Naive thymus-derived CD8-positive, alpha-beta T cell (primary cell): ENCODE measurements at regions not wholly inside any gene's neighbourhood (a gene's known extent, or its start where the extent isn't known, plus 50 kb on each side); places are given as distances from the start of the nearest gene placed in this dataset.

Experiments
- ATAC-seq, 2 donors: fragments of 150-1000 bp; cut with Tn5 transposase in 1 of 2; sonication (Bioruptor Pico), chemical (Tn5 transposase) in 1 of 2; 1 replicate in 1 of 2; 2 replicates in 1 of 2; pipeline ENCODE4 v1.10.0; 2021; ENCODE audit warnings: mild to moderate bottlenecking in 2 of 2, moderate library complexity in 2 of 2
- POLR2A ChIA-PET: fragments of 350-600 bp; sonication (Branson Sonifier 250); formaldehyde crosslinking; loops from one replicate; lab custom pipeline; 2021; ENCODE audit warnings: antibody characterized with exemption; lab: Charles Lee
- DNase-seq, 10 donors: peaks; one replicate each; pipeline versions ENCODE4 v3.0.0 to v3.0.0-alpha.2; 2020 to 2022
- H3K27ac Mint-ChIP-seq, 10 donors: one replicate each; pipeline ENCODE4 v1.8.0; 2020 to 2022; ENCODE audit warnings: mild to moderate bottlenecking in 10 of 10, mixed read lengths in 10 of 10, moderate library complexity in 4 of 10, inconsistent platforms in 1 of 10
- H3K27me3 Mint-ChIP-seq, 5 donors: one replicate each; pipeline ENCODE4 v1.8.0; 2021 to 2022; ENCODE audit warnings: mixed read lengths in 5 of 5
- H3K36me3 Mint-ChIP-seq, 3 donors: one replicate each; pipeline ENCODE4 v1.8.0; 2020 to 2022; ENCODE audit warnings: mixed read lengths in 3 of 3, mild to moderate bottlenecking in 2 of 3, inconsistent platforms in 1 of 3
- H3K4me1 Mint-ChIP-seq, 4 donors: one replicate each; pipeline ENCODE4 v1.8.0; 2021 to 2022; ENCODE audit warnings: mixed read lengths in 4 of 4
- H3K4me3 Mint-ChIP-seq, 10 donors: one replicate each; pipeline ENCODE4 v1.8.0; 2020 to 2022; ENCODE audit warnings: mild to moderate bottlenecking in 10 of 10, mixed read lengths in 10 of 10, moderate library complexity in 6 of 10, inconsistent platforms in 1 of 10
- H3K9me3 Mint-ChIP-seq, 9 donors: one replicate each; pipeline ENCODE4 v1.8.0; 2020 to 2022; ENCODE audit warnings: mixed read lengths in 9 of 9, mild to moderate bottlenecking in 3 of 9, inconsistent platforms in 1 of 9, moderate library complexity in 1 of 9

DNA sequence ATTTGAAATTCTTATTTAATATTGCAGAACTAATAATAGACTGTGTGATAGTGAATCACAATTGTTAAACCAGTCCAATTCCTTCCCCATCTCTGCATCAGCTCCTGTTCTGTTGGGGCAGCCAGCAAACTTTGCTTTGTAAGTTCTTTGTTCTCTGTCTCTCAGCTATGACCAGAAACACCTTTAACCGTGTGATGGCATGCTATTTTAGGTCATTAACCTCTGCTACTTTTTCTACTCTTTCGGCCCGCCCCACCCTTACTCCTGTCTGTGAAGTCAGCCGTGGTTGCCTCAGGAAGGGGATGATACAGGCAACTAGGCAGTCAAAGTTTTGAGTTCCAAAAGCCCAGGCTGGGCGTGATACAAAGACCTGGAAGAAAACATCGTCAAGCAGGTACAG lies 51.3 kb upstream of the EGFL6 start:
- no peaks in the 10 kb centered on the region for H3K9me3 Mint-ChIP-seq
- ATAC-seq (no peak), DNase-seq (no peak)
- no peaks in the 10 kb centered on the region for H3K4me1 Mint-ChIP-seq
- POLR2A ChIA-PET, result no interaction called here
- H3K27ac Mint-ChIP-seq, result no peak overlapping the region
- no peak overlapping the region for H3K4me3 Mint-ChIP-seq
- no peaks in the 10 kb centered on the region for H3K27me3 Mint-ChIP-seq
- H3K36me3 Mint-ChIP-seq, result peaks cover 0 to 2% (median 0%) of the 10 kb centered on the region in 3 donors

DNA sequence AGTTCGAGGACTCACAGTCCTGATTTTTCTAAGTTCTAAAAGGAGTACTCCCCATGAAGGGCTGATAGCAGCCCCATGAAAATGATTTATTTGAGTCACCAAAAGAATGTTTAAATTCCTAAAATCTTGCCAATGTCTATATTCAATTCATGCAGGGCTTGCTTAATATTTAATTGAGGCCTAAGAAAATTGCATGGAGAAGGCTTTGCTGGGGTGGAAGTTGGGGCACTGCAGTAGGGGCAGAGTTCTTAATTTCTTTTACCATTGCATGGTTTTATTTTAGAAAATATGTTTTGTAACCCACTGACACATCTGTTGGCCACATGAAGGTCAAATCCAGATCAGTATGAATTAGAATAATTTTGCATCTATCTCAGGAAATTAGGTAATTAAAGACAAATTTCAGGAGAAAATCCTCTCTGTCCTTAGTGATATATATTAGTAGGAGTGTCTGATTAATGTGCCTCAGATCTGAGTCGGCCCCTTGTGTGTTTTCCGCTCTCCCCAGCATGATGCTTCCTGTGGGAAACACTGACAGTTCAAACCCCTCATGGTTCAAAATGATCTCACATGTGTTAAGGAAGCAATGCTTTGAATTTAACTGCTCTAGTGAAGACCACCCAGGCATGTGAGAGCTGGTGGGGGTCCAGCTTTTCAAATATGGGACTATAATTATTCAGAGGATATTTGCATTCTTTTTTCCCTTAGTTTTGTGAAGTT lies 54.0 kb upstream of the EGFL6 start:
- H3K27ac Mint-ChIP-seq, result no peak overlapping the region
- ATAC-seq (no peak), DNase-seq (no peak)
- no peaks in the 10 kb centered on the region for H3K27me3 Mint-ChIP-seq
- H3K4me3 Mint-ChIP-seq, result no peak overlapping the region
- POLR2A ChIA-PET, result no interaction called here
- H3K4me1 Mint-ChIP-seq, result peaks cover 0 to 2% (median under 1%) of the 10 kb centered on the region in 4 donors
- no peaks in the 10 kb centered on the region for H3K9me3 Mint-ChIP-seq
- no peaks in the 10 kb centered on the region for H3K36me3 Mint-ChIP-seq

DNA sequence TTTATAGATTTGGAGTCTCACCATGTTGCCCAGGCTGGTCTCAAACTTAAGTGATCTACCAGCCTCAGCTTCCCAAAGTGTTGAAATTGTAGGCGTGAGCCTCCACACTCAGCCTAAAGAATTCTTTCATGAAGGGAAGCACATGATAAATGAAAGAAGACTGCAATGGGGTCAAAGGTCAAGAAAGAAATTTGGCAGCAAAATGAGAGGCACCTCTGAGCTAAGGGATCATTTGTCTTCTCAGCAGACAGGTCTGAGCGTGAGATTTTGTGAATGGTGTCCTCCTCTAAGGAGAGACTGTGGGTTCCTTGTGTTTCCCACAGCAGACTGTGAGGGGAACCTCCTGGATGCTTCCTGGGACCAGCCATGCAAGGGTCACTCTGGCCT lies 57.5 kb upstream of the EGFL6 start:
- DNase-seq, result no peak
- Mint-ChIP-seq H3K4me1 (peaks cover 0 to 2% (median under 1%) of the 10 kb centered on the region in 4 donors), H3K36me3 (no peaks in the 10 kb centered on the region), H3K4me3 (no peak overlapping the region), H3K27ac (no peak overlapping the region), H3K9me3 (no peaks in the 10 kb centered on the region), H3K27me3 (no peaks in the 10 kb centered on the region)
- no peak for ATAC-seq
- POLR2A ChIA-PET, result no interaction called here

DNA sequence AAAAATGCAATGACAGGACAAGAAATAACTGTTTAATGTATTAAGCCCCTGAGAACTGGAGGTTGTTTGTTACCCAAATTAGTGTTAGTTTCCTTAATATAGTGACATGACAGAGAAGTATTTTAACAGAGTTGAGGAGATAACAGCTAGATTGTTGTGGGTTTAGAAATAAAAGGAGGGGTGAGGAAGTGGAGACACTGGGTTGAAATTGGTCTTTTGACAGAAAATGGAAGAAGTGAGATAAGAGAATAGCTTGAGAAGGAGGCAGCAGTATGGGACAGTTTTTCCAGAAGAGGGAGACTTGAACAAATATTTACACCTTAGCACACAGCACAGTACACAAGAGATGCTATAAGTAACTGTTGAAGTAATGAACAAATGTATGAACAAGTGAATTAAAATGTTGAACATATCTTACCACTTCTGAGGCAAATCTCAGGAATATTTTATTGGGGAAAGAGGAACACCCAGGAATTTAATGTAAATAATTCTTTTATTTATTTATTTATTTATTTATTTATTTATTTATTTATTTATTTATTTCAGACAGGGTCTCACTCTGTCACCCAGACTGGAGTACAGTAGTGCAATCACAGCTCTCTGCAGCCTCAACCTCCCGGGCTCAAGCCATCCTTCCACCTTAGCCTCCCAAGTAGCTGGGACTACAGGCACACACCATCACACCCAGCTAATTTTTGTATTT lies 58.0 kb upstream of the EGFL6 start:
- Mint-ChIP-seq H3K9me3 (no peaks in the 10 kb centered on the region), H3K27me3 (no peaks in the 10 kb centered on the region), H3K27ac (peak overlapping the region in 2 of 10 donors; percentile 18 to 20), H3K4me3 (no peak overlapping the region), H3K4me1 (peaks cover 0 to 2% (median under 1%) of the 10 kb centered on the region in 4 donors), H3K36me3 (no peaks in the 10 kb centered on the region)
- POLR2A ChIA-PET, result no interaction called here
- ATAC-seq (no peak), DNase-seq (no peak)

DNA sequence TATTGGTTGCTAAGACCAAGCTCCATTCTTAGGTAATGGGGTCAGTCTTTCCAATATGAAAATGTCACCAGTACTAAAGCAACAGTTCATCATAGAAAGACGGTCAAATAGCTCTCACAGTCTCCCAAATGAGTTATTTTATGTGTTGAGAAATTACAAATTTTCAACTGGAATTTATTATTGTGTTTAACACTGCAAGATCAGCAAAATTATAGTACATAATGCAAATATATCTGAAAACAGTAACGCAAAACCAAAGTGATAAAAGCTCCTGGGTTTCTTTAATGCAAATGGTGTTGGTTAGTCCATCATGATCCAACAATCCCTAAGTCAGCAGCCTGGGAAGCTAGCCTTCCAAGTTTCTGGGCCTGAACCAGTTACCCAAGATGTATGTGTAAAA lies 61.5 kb upstream of the EGFL6 start:
- Mint-ChIP-seq H3K27ac (no peak overlapping the region), H3K4me1 (peaks cover 0 to 2% (median under 1%) of the 10 kb centered on the region in 4 donors), H3K36me3 (no peaks in the 10 kb centered on the region), H3K27me3 (no peaks in the 10 kb centered on the region), H3K9me3 (no peaks in the 10 kb centered on the region), H3K4me3 (no peak overlapping the region)
- ATAC-seq, result no peak
- DNase-seq, result no peak
- POLR2A ChIA-PET, result interaction anchor here (1.5 kb wide), 1 partner anchor 524 kb away, joined by 3 read pairs; no protein-coding TSS in a partner anchor

DNA sequence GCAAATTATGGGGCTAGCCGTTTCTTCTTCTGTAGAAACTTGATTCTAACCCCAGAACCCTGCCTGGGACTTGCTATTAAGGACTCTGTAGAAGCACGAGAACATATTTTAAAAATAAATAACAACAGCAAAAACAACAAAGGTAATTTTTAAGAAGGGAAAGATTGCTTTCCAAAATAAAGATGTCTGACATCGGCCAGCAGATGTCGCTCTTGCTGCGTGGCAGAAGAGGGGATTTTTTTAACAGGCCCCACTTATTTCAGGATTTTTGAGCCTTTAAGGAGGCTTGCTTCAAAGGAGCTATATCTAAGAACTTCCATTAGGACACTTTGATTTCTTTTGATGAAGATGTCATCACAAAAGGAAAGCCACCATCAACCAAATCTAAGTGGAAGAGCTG lies 62.8 kb upstream of the EGFL6 start:
- Mint-ChIP-seq H3K36me3 (no peaks in the 10 kb centered on the region), H3K9me3 (no peaks in the 10 kb centered on the region), H3K4me3 (no peak overlapping the region), H3K27me3 (no peaks in the 10 kb centered on the region), H3K4me1 (peaks cover 0 to 3% (median 1%) of the 10 kb centered on the region in 4 donors), H3K27ac (no peak overlapping the region)
- ATAC-seq (no peak), DNase-seq (peak; percentile 6 to 72 (median 38))
- POLR2A ChIA-PET, result interaction anchor here (1.5 kb wide), 1 partner anchor 525 kb away, joined by 3 read pairs; no protein-coding TSS in a partner anchor

DNA sequence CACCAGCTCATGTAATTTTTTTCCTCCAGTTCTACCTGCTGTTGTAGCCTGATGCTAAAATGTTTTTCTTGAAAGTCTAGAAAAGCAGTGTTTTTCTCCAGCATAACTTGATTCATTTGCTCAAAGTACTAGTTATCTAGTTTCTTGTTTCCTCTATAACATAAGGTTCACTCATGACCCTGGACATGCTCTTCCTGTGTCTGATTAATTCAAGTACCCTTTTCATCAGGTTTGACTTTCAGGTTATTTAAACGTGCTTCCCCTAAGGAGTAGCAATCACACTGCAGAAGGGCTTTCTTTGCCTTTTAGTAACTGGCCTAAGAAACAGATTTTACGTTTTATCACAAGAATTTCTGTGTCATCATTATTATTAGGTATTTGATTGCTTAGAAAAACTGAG lies 66.8 kb upstream of the EGFL6 start:
- ATAC-seq, result no peak
- Mint-ChIP-seq H3K36me3 (peaks cover 0 to 3% (median 0%) of the 10 kb centered on the region in 3 donors), H3K27me3 (peaks cover 0 to 4% (median 0%) of the 10 kb centered on the region in 5 donors), H3K4me3 (no peak overlapping the region), H3K4me1 (peaks cover 0 to 2% (median 0%) of the 10 kb centered on the region in 4 donors), H3K27ac (no peak overlapping the region), H3K9me3 (no peaks in the 10 kb centered on the region)
- no peak for DNase-seq
- POLR2A ChIA-PET, result no interaction called here

DNA sequence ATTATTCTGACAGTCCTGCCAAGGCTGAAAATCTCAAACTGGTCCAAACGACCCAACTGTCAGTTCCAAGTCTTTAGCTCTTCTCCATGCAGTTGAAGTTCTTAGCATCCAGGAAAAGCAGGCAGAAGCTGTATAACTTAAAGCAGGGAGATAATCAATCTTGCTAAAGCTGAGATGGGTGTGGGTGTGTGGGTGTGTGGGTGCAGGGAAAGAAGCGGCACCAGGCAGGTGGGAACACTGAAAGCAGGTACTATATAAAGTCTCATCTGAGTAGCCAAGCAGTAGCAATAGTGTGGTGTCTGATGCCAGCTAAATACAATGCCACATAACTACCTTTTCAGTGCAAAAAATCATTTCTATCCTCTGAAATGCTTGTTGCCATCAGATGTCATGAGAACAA lies 69.7 kb upstream of the EGFL6 start:
- Mint-ChIP-seq H3K4me3 (no peak overlapping the region), H3K27ac (no peak overlapping the region), H3K36me3 (peaks cover 0 to 3% (median 0%) of the 10 kb centered on the region in 3 donors), H3K27me3 (peaks cover 0 to 4% (median 0%) of the 10 kb centered on the region in 5 donors), H3K4me1 (peaks cover 0 to 2% (median 0%) of the 10 kb centered on the region in 4 donors), H3K9me3 (no peaks in the 10 kb centered on the region)
- DNase-seq (no peak), ATAC-seq (no peak)
- POLR2A ChIA-PET, result no interaction called here

DNA sequence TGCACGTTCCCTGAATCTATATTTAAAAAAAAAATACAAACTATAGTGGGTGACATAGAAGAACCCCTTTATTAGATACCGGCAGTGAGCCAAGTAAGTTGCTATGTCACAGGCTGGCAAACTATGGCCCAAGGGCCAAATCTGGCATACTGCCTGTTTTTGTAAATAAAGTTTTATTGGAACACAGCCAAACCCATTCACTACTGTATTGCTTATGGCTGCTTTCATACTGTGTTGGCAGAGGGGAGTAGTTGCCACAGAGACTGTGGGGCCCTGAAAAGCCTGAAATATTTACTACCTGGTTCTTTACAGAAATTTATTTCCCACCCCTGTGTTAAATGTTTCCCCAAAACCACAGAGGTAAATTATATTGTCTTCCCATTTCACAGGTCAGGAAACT lies 71.2 kb upstream of the EGFL6 start:
- no peak for ATAC-seq
- Mint-ChIP-seq H3K36me3 (peaks cover 0 to 3% (median 0%) of the 10 kb centered on the region in 3 donors), H3K27ac (no peak overlapping the region), H3K9me3 (no peaks in the 10 kb centered on the region), H3K4me1 (peaks cover 0 to 4% (median 1%) of the 10 kb centered on the region in 4 donors), H3K27me3 (peaks cover 0 to 4% (median 0%) of the 10 kb centered on the region in 5 donors), H3K4me3 (no peak overlapping the region)
- POLR2A ChIA-PET, result no interaction called here
- no peak for DNase-seq

DNA sequence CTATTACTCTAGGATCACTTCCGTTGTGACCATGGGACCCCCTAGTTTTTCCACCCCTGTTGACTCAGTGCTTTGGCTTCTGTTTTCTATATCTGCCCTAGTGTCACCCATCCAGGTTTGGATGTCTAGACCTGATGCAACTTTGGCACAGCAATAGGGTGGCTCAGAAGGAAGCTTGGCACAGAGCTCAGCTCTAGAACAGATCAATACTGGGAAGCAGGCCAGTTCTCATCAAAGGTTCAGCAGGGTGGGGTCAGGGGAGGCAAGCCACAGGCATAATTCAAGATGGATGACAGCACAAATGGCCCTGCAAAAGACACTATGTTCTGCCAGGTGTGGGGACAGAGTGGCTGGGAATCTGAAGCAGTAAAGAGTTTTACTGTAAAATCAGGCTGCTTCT lies 74.2 kb upstream of the EGFL6 start:
- Mint-ChIP-seq H3K9me3 (no peaks in the 10 kb centered on the region), H3K36me3 (peaks cover 0 to 3% (median 0%) of the 10 kb centered on the region in 3 donors), H3K27ac (no peak overlapping the region), H3K4me1 (peaks cover 0 to 4% (median 0%) of the 10 kb centered on the region in 4 donors), H3K4me3 (no peak overlapping the region), H3K27me3 (no peaks in the 10 kb centered on the region)
- DNase-seq, result no peak
- no peak for ATAC-seq
- POLR2A ChIA-PET, result no interaction called here

DNA sequence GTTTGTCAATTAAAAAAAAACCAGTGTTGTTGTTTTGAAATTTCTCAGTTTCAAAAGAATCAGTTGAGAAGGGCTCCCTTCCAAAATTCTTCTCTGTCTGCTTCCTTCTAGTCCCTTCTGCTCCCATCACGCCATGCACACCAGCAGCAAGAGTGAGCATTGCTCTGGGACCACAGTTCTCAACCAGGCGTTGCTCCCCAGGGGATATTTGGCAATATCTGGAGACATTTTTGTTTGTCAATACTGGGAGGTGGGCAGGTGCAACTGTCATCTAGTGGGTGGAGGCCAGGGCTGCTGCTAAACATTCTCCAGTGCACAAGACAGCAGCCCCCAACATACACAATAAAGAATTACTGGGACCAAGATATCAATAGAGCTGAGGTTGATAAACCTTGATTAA lies 74.8 kb upstream of the EGFL6 start:
- Mint-ChIP-seq H3K4me1 (peaks cover 0 to 4% (median 0%) of the 10 kb centered on the region in 4 donors), H3K27me3 (no peaks in the 10 kb centered on the region), H3K27ac (no peak overlapping the region), H3K4me3 (no peak overlapping the region), H3K9me3 (no peaks in the 10 kb centered on the region), H3K36me3 (peaks cover 0 to 3% (median 0%) of the 10 kb centered on the region in 3 donors)
- POLR2A ChIA-PET, result no interaction called here
- DNase-seq (no peak), ATAC-seq (no peak)

DNA sequence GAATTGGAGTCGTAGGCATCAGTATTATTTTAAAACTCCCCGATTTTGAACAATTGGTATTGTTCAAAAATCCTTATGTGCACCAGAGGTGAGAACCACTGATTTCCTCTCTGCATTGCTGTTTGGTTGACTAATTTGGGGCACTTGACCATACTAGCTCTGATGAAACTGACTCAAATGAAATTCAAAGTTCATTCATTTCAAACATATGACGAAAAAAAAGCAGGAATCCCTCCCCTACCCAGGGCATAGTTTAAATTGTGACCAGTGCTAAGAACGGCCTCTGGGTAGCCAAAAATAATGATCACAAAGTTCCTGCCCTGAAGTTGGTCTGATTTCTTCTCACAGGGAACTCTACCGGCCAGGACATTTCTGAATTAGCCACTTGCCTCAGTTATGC lies 75.7 kb upstream of the EGFL6 start:
- ATAC-seq (no peak), DNase-seq (no peak)
- Mint-ChIP-seq H3K9me3 (no peaks in the 10 kb centered on the region), H3K27ac (no peak overlapping the region), H3K4me1 (peaks cover 0 to 4% (median 0%) of the 10 kb centered on the region in 4 donors), H3K4me3 (peak overlapping the region in 1 of 10 donors; percentile 15), H3K36me3 (peaks cover 0 to 3% (median 0%) of the 10 kb centered on the region in 3 donors), H3K27me3 (no peaks in the 10 kb centered on the region)
- POLR2A ChIA-PET, result no interaction called here

DNA sequence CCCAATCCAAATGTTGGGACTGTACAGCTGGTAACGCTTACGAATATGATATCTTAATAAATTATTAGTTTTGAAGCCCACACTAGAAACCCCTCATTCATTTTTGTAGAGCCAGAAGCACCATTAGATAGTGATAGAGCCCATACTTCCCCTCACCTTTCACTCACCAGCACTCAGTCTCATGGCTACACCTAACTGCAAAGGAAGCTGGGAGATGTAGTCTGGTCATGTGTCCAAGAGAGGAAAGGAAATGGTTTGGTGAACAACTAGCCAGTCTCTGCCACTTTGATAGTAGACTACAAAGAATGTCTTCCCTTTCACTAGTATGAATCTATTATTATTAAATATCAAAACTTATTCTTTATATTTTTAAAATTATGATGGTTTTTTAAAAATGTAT lies 77.1 kb upstream of the EGFL6 start:
- H3K36me3 Mint-ChIP-seq, result no peaks in the 10 kb centered on the region
- DNase-seq (no peak), ATAC-seq (no peak)
- H3K4me1 Mint-ChIP-seq, result peaks cover 0 to 14% (median 4%) of the 10 kb centered on the region in 4 donors
- H3K27ac Mint-ChIP-seq, result no peak overlapping the region
- no peaks in the 10 kb centered on the region for H3K9me3 Mint-ChIP-seq
- POLR2A ChIA-PET, result no interaction called here
- H3K27me3 Mint-ChIP-seq, result no peaks in the 10 kb centered on the region
- no peak overlapping the region for H3K4me3 Mint-ChIP-seq
